ENCODE measurements at regions not wholly inside any gene's neighbourhood (a gene's known extent, or its start where the extent isn't known, plus 50 kb on each side); places are given as distances from the start of the nearest gene placed in this dataset.

DNA sequence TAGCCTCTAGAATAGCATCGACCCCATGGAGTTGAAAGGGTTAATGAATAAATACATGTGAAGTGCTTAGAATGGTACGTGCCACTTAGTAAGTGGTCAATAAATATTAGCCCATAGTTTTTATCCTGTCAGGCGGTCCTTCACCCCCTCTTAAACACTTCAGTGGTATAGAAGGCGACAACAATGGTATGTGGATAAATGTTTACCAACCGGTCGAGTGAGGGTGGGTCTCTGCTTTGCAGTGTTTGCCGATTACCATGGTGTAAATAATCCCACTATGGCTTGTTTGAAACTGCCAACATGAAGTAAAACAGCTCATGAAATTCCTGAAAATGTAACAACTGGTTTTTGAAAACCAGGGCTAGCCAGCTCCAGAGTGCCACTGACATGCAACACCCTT lies 541.2 kb downstream of the BUD13 start:
- TF ChIP-seq POLR2A (IDR thresholded peaks at IDR 0.05; ENCODE audit: low read length), result no peak
- no peak for TF ChIP-seq RFX5 (IDR thresholded peaks at IDR 0.05)
- TF ChIP-seq, protein P1, sequence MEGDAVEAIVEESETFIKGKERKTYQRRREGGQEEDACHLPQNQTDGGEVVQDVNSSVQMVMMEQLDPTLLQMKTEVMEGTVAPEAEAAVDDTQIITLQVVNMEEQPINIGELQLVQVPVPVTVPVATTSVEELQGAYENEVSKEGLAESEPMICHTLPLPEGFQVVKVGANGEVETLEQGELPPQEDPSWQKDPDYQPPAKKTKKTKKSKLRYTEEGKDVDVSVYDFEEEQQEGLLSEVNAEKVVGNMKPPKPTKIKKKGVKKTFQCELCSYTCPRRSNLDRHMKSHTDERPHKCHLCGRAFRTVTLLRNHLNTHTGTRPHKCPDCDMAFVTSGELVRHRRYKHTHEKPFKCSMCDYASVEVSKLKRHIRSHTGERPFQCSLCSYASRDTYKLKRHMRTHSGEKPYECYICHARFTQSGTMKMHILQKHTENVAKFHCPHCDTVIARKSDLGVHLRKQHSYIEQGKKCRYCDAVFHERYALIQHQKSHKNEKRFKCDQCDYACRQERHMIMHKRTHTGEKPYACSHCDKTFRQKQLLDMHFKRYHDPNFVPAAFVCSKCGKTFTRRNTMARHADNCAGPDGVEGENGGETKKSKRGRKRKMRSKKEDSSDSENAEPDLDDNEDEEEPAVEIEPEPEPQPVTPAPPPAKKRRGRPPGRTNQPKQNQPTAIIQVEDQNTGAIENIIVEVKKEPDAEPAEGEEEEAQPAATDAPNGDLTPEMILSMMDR (IDR thresholded peaks at IDR 0.05), result no peak
- TF ChIP-seq KDM1A (IDR thresholded peaks at IDR 0.05; ENCODE audit: low read depth), result no peak
- TF ChIP-seq EP300 (IDR thresholded peaks at IDR 0.05), result no peak
- TF ChIP-seq, protein P2, sequence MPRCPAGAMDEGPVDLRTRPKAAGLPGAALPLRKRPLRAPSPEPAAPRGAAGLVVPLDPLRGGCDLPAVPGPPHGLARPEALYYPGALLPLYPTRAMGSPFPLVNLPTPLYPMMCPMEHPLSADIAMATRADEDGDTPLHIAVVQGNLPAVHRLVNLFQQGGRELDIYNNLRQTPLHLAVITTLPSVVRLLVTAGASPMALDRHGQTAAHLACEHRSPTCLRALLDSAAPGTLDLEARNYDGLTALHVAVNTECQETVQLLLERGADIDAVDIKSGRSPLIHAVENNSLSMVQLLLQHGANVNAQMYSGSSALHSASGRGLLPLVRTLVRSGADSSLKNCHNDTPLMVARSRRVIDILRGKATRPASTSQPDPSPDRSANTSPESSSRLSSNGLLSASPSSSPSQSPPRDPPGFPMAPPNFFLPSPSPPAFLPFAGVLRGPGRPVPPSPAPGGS (IDR thresholded peaks at IDR 0.05), result no peak
